Neural progenitor cell (in vitro differentiated cells): ENCODE measurements at regions not wholly inside any gene's neighbourhood (a gene's known extent, or its start where the extent isn't known, plus 50 kb on each side); places are given as distances from the start of the nearest gene placed in this dataset.

Experiments
- EZH2phosphoT487 ChIP-seq: fragments of 200-600 bp; sonication (generic); IDR thresholded peaks from 2 replicates; pipeline ENCODE4 v1.6.1; 2017; ENCODE audit warnings: antibody characterized with exemption
- TF ChIP-seq, protein P1 (sequence below): fragments of 200-600 bp; sonication (generic); IDR thresholded peaks from 2 replicates; pipeline ENCODE4 v1.5.1; 2017; ENCODE audit warnings: antibody characterized with exemption, mild to moderate bottlenecking

GRCh38 chr13:22009500-22009899, 338.6 kb downstream of the FGF9 start:
- TF ChIP-seq EZH2phosphoT487: no peak
- TF ChIP-seq, protein P1, sequence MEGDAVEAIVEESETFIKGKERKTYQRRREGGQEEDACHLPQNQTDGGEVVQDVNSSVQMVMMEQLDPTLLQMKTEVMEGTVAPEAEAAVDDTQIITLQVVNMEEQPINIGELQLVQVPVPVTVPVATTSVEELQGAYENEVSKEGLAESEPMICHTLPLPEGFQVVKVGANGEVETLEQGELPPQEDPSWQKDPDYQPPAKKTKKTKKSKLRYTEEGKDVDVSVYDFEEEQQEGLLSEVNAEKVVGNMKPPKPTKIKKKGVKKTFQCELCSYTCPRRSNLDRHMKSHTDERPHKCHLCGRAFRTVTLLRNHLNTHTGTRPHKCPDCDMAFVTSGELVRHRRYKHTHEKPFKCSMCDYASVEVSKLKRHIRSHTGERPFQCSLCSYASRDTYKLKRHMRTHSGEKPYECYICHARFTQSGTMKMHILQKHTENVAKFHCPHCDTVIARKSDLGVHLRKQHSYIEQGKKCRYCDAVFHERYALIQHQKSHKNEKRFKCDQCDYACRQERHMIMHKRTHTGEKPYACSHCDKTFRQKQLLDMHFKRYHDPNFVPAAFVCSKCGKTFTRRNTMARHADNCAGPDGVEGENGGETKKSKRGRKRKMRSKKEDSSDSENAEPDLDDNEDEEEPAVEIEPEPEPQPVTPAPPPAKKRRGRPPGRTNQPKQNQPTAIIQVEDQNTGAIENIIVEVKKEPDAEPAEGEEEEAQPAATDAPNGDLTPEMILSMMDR: no peak
